ENCODE measurements at regions not wholly inside any gene's neighbourhood (a gene's known extent, or its start where the extent isn't known, plus 50 kb on each side); places are given as distances from the start of the nearest gene placed in this dataset.

DNA sequence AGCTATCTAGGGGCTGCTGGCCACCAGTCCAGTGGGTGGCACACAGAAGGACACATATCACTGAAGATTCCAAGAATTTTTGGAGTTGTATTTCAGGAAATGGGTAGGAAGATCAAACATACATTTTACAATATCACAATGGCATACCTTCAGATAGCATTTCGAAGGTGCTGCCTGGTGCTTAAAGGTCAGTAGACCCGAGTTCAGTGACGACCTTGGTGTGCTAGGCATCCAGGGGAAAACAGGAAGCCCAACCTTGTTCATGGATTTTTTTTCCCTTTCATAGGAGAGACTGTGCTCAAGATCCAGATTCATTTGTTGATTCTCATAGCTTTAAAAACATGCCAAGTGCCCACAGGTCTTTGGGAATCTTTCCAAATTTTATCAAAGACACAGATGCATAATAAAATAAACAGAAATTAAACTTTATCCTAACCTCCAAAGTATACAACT lies 51.0 kb upstream of the RCBTB2 start:
- H3K36me3 ChIP-seq (ENCODE audit: control insufficient read depth in 4 of 4, insufficient read depth in 3 of 4, low read depth in 1 of 4, low read length in 3 of 4) = no peaks in the 10 kb centered on the region
- peaks cover 0 to 9% (median 7%) of the 10 kb centered on the region in 4 donors for H3K4me1 ChIP-seq (ENCODE audit: control insufficient read depth in 4 of 4, insufficient read depth in 4 of 4, low read length in 3 of 4)
- no peak overlapping the region for H3K27ac ChIP-seq (ENCODE audit: low read depth in 1 of 2, low read length in 2 of 2)
- H3K9ac ChIP-seq (ENCODE audit: low read depth in 1 of 2, low read length in 2 of 2) = no peak overlapping the region
- H3K9me3 ChIP-seq (ENCODE audit: control insufficient read depth in 4 of 4, low read length in 3 of 4) = no peaks in the 10 kb centered on the region
- TF ChIP-seq RXRA (IDR thresholded peaks at IDR 0.05) (no peak), SP1 (IDR thresholded peaks at IDR 0.05) (no peak), HNF4A (conservative IDR thresholded peaks at IDR 0.05) (no peak), NR2F2 (IDR thresholded peaks at IDR 0.05) (no peak), EGR1 (IDR thresholded peaks at IDR 0.05; ENCODE audit: low read depth in 2 of 2) (no peak)
- TF ChIP-seq, protein P1, sequence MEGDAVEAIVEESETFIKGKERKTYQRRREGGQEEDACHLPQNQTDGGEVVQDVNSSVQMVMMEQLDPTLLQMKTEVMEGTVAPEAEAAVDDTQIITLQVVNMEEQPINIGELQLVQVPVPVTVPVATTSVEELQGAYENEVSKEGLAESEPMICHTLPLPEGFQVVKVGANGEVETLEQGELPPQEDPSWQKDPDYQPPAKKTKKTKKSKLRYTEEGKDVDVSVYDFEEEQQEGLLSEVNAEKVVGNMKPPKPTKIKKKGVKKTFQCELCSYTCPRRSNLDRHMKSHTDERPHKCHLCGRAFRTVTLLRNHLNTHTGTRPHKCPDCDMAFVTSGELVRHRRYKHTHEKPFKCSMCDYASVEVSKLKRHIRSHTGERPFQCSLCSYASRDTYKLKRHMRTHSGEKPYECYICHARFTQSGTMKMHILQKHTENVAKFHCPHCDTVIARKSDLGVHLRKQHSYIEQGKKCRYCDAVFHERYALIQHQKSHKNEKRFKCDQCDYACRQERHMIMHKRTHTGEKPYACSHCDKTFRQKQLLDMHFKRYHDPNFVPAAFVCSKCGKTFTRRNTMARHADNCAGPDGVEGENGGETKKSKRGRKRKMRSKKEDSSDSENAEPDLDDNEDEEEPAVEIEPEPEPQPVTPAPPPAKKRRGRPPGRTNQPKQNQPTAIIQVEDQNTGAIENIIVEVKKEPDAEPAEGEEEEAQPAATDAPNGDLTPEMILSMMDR (IDR thresholded peaks at IDR 0.05; ENCODE audit: low read depth, low read length, missing input control) = no peak
- WGBS = 40% methylated on average over 3 of the region's 3 CpGs
- H3K27me3 ChIP-seq (ENCODE audit: control insufficient read depth in 4 of 4, insufficient read depth in 4 of 4, low read length in 3 of 4) = no peaks in the 10 kb centered on the region
- H3K4me3 ChIP-seq (ENCODE audit: low read depth in 1 of 3, low read length in 3 of 3) = no peak overlapping the region
- no peak for DNase-seq (ENCODE audit: low spot score)

DNA sequence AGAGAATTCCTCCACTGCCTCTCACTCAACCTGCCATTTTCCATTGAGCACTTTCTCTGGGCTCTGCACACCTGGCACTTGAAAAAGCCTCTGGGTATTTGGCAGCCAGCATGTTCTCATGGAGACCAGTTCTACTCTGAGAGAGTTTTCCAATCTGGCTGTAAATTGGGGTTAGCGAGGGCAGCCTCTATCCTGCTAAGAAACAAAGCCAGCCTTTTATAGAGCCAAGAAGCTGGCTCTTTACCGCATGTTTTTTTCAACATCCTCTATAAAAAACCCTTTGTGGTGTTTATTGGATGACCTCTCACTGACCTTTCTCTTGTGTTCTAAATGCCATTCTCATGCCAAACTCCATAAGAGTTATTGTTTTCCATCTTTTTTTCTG lies 52.6 kb upstream of the RCBTB2 start:
- TF ChIP-seq JUND (IDR thresholded peaks at IDR 0.05) (no peak), RXRA (IDR thresholded peaks at IDR 0.05) (peak; percentile 8 to 12), FOXA2 (IDR thresholded peaks at IDR 0.05) (no peak), YY1 (IDR thresholded peaks at IDR 0.05) (no peak), GABPA (IDR thresholded peaks at IDR 0.05 in 1 of 2, conservative IDR thresholded peaks at IDR 0.05 in 1 of 2) (no peak), RAD21 (IDR thresholded peaks at IDR 0.05) (peak in 1 of 2 donors; percentile 9), FOXA1 (IDR thresholded peaks at IDR 0.05) (no peak), SP1 (IDR thresholded peaks at IDR 0.05) (peak; percentile 25), TAF1 (conservative IDR thresholded peaks at IDR 0.05) (no peak), EGR1 (IDR thresholded peaks at IDR 0.05; ENCODE audit: low read depth in 2 of 2) (no peak), NR2F2 (IDR thresholded peaks at IDR 0.05) (peak; percentile 86)
- TF ChIP-seq, protein P2, sequence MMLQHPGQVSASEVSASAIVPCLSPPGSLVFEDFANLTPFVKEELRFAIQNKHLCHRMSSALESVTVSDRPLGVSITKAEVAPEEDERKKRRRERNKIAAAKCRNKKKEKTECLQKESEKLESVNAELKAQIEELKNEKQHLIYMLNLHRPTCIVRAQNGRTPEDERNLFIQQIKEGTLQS (IDR thresholded peaks at IDR 0.05) = no peak
- TF ChIP-seq, protein P3, sequence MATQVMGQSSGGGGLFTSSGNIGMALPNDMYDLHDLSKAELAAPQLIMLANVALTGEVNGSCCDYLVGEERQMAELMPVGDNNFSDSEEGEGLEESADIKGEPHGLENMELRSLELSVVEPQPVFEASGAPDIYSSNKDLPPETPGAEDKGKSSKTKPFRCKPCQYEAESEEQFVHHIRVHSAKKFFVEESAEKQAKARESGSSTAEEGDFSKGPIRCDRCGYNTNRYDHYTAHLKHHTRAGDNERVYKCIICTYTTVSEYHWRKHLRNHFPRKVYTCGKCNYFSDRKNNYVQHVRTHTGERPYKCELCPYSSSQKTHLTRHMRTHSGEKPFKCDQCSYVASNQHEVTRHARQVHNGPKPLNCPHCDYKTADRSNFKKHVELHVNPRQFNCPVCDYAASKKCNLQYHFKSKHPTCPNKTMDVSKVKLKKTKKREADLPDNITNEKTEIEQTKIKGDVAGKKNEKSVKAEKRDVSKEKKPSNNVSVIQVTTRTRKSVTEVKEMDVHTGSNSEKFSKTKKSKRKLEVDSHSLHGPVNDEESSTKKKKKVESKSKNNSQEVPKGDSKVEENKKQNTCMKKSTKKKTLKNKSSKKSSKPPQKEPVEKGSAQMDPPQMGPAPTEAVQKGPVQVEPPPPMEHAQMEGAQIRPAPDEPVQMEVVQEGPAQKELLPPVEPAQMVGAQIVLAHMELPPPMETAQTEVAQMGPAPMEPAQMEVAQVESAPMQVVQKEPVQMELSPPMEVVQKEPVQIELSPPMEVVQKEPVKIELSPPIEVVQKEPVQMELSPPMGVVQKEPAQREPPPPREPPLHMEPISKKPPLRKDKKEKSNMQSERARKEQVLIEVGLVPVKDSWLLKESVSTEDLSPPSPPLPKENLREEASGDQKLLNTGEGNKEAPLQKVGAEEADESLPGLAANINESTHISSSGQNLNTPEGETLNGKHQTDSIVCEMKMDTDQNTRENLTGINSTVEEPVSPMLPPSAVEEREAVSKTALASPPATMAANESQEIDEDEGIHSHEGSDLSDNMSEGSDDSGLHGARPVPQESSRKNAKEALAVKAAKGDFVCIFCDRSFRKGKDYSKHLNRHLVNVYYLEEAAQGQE (IDR thresholded peaks at IDR 0.05) = no peak
- TF ChIP-seq, protein P1 (IDR thresholded peaks at IDR 0.05; ENCODE audit: low read depth, low read length, missing input control) = no peak
- TF ChIP-seq, protein P4, sequence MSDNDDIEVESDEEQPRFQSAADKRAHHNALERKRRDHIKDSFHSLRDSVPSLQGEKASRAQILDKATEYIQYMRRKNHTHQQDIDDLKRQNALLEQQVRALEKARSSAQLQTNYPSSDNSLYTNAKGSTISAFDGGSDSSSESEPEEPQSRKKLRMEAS (IDR thresholded peaks at IDR 0.05) = no peak
- TF ChIP-seq, protein P5, sequence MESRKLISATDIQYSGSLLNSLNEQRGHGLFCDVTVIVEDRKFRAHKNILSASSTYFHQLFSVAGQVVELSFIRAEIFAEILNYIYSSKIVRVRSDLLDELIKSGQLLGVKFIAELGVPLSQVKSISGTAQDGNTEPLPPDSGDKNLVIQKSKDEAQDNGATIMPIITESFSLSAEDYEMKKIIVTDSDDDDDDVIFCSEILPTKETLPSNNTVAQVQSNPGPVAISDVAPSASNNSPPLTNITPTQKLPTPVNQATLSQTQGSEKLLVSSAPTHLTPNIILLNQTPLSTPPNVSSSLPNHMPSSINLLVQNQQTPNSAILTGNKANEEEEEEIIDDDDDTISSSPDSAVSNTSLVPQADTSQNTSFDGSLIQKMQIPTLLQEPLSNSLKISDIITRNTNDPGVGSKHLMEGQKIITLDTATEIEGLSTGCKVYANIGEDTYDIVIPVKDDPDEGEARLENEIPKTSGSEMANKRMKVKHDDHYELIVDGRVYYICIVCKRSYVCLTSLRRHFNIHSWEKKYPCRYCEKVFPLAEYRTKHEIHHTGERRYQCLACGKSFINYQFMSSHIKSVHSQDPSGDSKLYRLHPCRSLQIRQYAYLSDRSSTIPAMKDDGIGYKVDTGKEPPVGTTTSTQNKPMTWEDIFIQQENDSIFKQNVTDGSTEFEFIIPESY (IDR thresholded peaks at IDR 0.05) = no peak
- H3K4me1 ChIP-seq (ENCODE audit: control insufficient read depth in 4 of 4, insufficient read depth in 4 of 4, low read length in 3 of 4) = no peaks in the 10 kb centered on the region
- H3K36me3 ChIP-seq (ENCODE audit: control insufficient read depth in 4 of 4, insufficient read depth in 3 of 4, low read depth in 1 of 4, low read length in 3 of 4) = no peaks in the 10 kb centered on the region
- H3K4me3 ChIP-seq (ENCODE audit: low read depth in 1 of 3, low read length in 3 of 3) = no peak overlapping the region
- DNase-seq (ENCODE audit: low spot score) = peak; percentile 14
- no peaks in the 10 kb centered on the region for H3K9me3 ChIP-seq (ENCODE audit: control insufficient read depth in 4 of 4, low read length in 3 of 4)
- WGBS = 60% methylated on average over 2 of the region's 2 CpGs
- H3K9ac ChIP-seq (ENCODE audit: low read depth in 1 of 2, low read length in 2 of 2) = no peak overlapping the region
- H3K27me3 ChIP-seq (ENCODE audit: control insufficient read depth in 4 of 4, insufficient read depth in 4 of 4, low read length in 3 of 4) = no peaks in the 10 kb centered on the region
- no peak overlapping the region for H3K27ac ChIP-seq (ENCODE audit: low read depth in 1 of 2, low read length in 2 of 2)

Data from liver (tissue), 8 donors.